ENCODE measurements at regions not wholly inside any gene's neighbourhood (a gene's known extent, or its start where the extent isn't known, plus 50 kb on each side); places are given as distances from the start of the nearest gene placed in this dataset.

GRCh38 chr5:97427235-97427634 lies 244.2 kb upstream of the RIOK2 start:
- TF ChIP-seq POLR2AphosphoS5 (IDR thresholded peaks at IDR 0.05; ENCODE audit: low read depth, low read length) (no peak), SPI1 (IDR thresholded peaks at IDR 0.05; ENCODE audit: low read depth, low read length) (no peak), POLR2A (IDR thresholded peaks at IDR 0.05; ENCODE audit: low read depth, low read length) (no peak), TAF1 (IDR thresholded peaks at IDR 0.05; ENCODE audit: low read depth, low read length) (no peak), POU2F2 (IDR thresholded peaks at IDR 0.05; ENCODE audit: low read depth, low read length) (no peak), PAX5 (IDR thresholded peaks at IDR 0.05; ENCODE audit: insufficient read depth, low read length, severe bottlenecking) (no peak)
